Fibroblast of peridontal ligament (primary cell): ENCODE measurements at regions not wholly inside any gene's neighbourhood (a gene's known extent, or its start where the extent isn't known, plus 50 kb on each side); places are given as distances from the start of the nearest gene placed in this dataset.
"Not testable (repeated sequence)": the region's sequence is repeated elsewhere in the genome, so short reads cannot be mapped to it uniquely, and the experiment has no call there.

ENCODE experiments used
- DNase-seq: peaks from one replicate; pipeline ENCODE4 v3.0.0-alpha.2; 2010; ENCODE audit errors: extremely low read depth

- no peak for DNase-seq
Observed at GRCh38 chr16:65770752-65771151, 595.7 kb upstream of the CDH5 start.

- DNase-seq, result no peak
Observed at GRCh38 chr16:65769776-65770438, 596.6 kb upstream of the CDH5 start.

GRCh38 chr16:65769055-65769465, 597.4 kb upstream of the CDH5 start:
- DNase-seq, result no peak

GRCh38 chr16:65767125-65767524, 599.4 kb upstream of the CDH5 start:
- no peak for DNase-seq

GRCh38 chr16:65763640-65764305, 602.7 kb upstream of the CDH5 start:
- no peak for DNase-seq

- DNase-seq, result no peak
Observed at GRCh38 chr16:65760874-65761273, 605.6 kb upstream of the CDH5 start.

- no peak for DNase-seq
Observed at GRCh38 chr16:65758620-65759019, 607.9 kb upstream of the CDH5 start.

- peak; percentile 27 for DNase-seq
Observed at GRCh38 chr16:65757064-65757463, 609.4 kb upstream of the CDH5 start.

GRCh38 chr16:65756163-65756562, 610.3 kb upstream of the CDH5 start:
- no peak for DNase-seq

- peak; percentile 34 for DNase-seq
Observed at GRCh38 chr16:65754820-65755691, 611.4 kb upstream of the CDH5 start.

GRCh38 chr16:65752522-65752844, 614.0 kb upstream of the CDH5 start:
- no peak for DNase-seq

- DNase-seq, result no peak
Observed at GRCh38 chr16:65751622-65752521, 614.6 kb upstream of the CDH5 start.

GRCh38 chr16:65749506-65749905, 617.0 kb upstream of the CDH5 start:
- DNase-seq, result no peak

GRCh38 chr16:65746941-65747340, 619.5 kb upstream of the CDH5 start:
- DNase-seq, result no peak

- no peak for DNase-seq
Observed at GRCh38 chr16:65745201-65745708, 621.2 kb upstream of the CDH5 start.

GRCh38 chr16:65744401-65744800, 622.1 kb upstream of the CDH5 start:
- no peak for DNase-seq

GRCh38 chr16:65743558-65743957, 621.7 kb upstream of the CDH11 start:
- no peak for DNase-seq

- peak; percentile 35 for DNase-seq
Observed at GRCh38 chr16:65740711-65741110, 618.8 kb upstream of the CDH11 start.

- no peak for DNase-seq
Observed at GRCh38 chr16:65739518-65739917, 617.7 kb upstream of the CDH11 start.

- peak; percentile 13 for DNase-seq
Observed at GRCh38 chr16:65737831-65738230, 616.0 kb upstream of the CDH11 start.

GRCh38 chr16:65735615-65736014, 613.8 kb upstream of the CDH11 start:
- DNase-seq, result not testable (repeated sequence)

GRCh38 chr16:65733721-65734120, 611.9 kb upstream of the CDH11 start:
- no peak for DNase-seq
